Ascending aorta (tissue), 2 donors: ENCODE measurements at regions not wholly inside any gene's neighbourhood (a gene's known extent, or its start where the extent isn't known, plus 50 kb on each side); places are given as distances from the start of the nearest gene placed in this dataset.

Experiments used
- DNase-seq, 2 donors: peaks; one replicate each; pipeline ENCODE4 v3.0.0-alpha.2; 2019; ENCODE audit warnings: low spot score in 2 of 2
- H3K27ac ChIP-seq, 2 donors: fragments of 200-600 bp; sonication (generic); one replicate each; pipeline ENCODE4 v1.5.1; 2016 to 2017; ENCODE audit warnings: mild to moderate bottlenecking in 1 of 2
- H3K27me3 ChIP-seq: fragments of 200-600 bp; sonication (generic); one replicate; pipeline ENCODE4 v1.5.1; 2017
- H3K36me3 ChIP-seq, 2 donors: fragments of 200-600 bp; sonication (generic); one replicate each; pipeline ENCODE4 v1.5.1; 2016
- H3K4me1 ChIP-seq, 2 donors: fragments of 200-600 bp; sonication (generic); one replicate each; pipeline ENCODE4 v1.5.1; 2016 to 2017; ENCODE audit warnings: mild to moderate bottlenecking in 1 of 2
- H3K4me3 ChIP-seq, 2 donors: fragments of 200-600 bp; sonication (generic); one replicate each; pipeline ENCODE4 v1.5.1; 2016 to 2017; ENCODE audit warnings: mild to moderate bottlenecking in 1 of 2
- H3K9me3 ChIP-seq, 2 donors: fragments of 200-600 bp; sonication (generic); one replicate each; pipeline ENCODE4 v1.5.1; 2016
- intact Hi-C: fragments of 100-400 bp; cut with DNase I; formaldehyde crosslinking; loops from one replicate; pipeline ENCODE4 v1.15.1; 2023
- TF ChIP-seq, protein P1 (sequence below), 3 experiments: fragments of 200-600 bp in 2 of 3; fragments of 450-650 bp in 1 of 3; sonication (generic) in 2 of 3; IDR thresholded peaks; one replicate each; pipeline ENCODE4 v1.5.1; 2016 to 2019; ENCODE audit warnings: antibody characterized with exemption in 3 of 3, mild to moderate bottlenecking in 1 of 3, moderate library complexity in 1 of 3

DNA sequence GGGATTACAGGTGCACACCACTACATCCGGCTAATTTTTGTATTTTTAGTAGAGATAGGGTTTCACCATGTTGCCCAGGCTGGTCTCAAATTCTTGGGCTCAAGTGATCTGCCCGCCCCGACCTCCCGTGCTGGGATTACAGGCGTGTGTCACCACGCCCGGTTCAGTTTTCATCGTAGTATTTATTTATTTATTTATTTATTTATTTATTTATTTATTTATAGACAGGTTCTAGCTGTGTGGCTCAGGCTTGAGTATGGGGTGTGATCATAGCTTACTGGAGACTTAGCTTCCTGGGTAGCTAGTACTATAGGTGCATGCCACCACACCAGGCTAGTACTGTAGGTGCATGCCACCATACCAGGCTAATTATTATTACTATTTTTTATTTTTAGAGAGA lies 64.1 kb upstream of the STOX2 start:
- DNase-seq: no peak
- Histone ChIP-seq H3K27me3 (no peaks in the 10 kb centered on the region), H3K27ac (no peak overlapping the region), H3K4me3 (no peak overlapping the region), H3K36me3 (no peaks in the 10 kb centered on the region), H3K9me3 (no peaks in the 10 kb centered on the region), H3K4me1 (no peaks in the 10 kb centered on the region)
- intact Hi-C loops: loop anchor here (5.0 kb wide), 1 partner anchor 146 kb away; no protein-coding TSS in a partner anchor
- TF ChIP-seq, protein P1, sequence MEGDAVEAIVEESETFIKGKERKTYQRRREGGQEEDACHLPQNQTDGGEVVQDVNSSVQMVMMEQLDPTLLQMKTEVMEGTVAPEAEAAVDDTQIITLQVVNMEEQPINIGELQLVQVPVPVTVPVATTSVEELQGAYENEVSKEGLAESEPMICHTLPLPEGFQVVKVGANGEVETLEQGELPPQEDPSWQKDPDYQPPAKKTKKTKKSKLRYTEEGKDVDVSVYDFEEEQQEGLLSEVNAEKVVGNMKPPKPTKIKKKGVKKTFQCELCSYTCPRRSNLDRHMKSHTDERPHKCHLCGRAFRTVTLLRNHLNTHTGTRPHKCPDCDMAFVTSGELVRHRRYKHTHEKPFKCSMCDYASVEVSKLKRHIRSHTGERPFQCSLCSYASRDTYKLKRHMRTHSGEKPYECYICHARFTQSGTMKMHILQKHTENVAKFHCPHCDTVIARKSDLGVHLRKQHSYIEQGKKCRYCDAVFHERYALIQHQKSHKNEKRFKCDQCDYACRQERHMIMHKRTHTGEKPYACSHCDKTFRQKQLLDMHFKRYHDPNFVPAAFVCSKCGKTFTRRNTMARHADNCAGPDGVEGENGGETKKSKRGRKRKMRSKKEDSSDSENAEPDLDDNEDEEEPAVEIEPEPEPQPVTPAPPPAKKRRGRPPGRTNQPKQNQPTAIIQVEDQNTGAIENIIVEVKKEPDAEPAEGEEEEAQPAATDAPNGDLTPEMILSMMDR (IDR thresholded peaks at IDR 0.05): no peak

DNA sequence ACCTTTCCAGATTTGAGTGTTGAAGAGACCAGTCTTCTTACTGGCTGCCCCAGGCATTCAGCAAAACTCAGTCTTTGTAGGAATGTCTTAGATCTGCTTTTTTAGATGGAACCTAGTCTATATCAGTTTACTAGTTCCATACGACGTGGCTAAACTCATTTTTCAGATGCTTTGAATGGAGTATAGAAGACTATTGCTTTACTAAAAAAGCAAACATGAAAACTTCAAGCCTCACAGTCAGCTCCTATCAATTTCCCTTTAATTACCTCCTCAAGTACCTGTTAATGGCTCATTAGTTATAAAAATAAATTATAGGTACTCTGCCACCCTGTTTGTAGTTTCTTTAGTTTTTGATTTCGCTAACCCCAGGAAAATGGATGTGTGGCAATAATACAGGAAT lies 63.0 kb upstream of the STOX2 start:
- Histone ChIP-seq H3K27me3 (no peaks in the 10 kb centered on the region), H3K4me1 (no peaks in the 10 kb centered on the region), H3K4me3 (no peak overlapping the region), H3K27ac (no peak overlapping the region), H3K9me3 (no peaks in the 10 kb centered on the region), H3K36me3 (no peaks in the 10 kb centered on the region)
- DNase-seq: no peak
- intact Hi-C loops: loop anchor here (2.0 to 5.0 kb wide), 3 partner anchors 63 to 255 kb away; partner anchors contain the start of gene STOX2
- TF ChIP-seq, protein P1 (IDR thresholded peaks at IDR 0.05): no peak

DNA sequence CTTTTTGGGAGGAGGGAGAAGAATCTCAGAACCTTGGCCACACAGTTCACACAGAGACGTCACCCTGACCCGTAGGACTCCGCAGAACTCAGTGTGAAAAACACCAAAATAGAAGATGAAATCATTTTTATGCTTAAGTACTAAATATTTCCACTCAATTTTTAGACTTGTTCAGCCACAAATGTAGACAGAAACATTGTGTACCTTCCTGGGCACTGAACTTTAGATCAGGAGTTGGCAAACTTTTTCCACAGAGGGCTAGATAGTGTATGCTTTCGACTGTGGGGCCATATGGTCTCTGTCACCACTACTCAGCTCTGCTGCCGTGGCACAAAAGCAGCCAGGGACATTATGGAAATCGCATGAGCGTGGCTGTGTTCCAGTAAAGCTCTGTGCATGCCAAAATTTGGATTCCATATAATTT lies 61.8 kb upstream of the STOX2 start:
- no peaks in the 10 kb centered on the region for H3K9me3 ChIP-seq
- no peaks in the 10 kb centered on the region for H3K36me3 ChIP-seq
- TF ChIP-seq, protein P1 (IDR thresholded peaks at IDR 0.05): no peak
- peak overlapping the region; percentile 15 to 44 for H3K27ac ChIP-seq
- H3K27me3 ChIP-seq: no peaks in the 10 kb centered on the region
- H3K4me1 ChIP-seq: no peaks in the 10 kb centered on the region
- intact Hi-C loops: loop anchor here (1.0 to 5.0 kb wide), 4 partner anchors 33 to 254 kb away; partner anchors contain the start of gene STOX2
- no peak overlapping the region for H3K4me3 ChIP-seq
- DNase-seq: no peak

DNA sequence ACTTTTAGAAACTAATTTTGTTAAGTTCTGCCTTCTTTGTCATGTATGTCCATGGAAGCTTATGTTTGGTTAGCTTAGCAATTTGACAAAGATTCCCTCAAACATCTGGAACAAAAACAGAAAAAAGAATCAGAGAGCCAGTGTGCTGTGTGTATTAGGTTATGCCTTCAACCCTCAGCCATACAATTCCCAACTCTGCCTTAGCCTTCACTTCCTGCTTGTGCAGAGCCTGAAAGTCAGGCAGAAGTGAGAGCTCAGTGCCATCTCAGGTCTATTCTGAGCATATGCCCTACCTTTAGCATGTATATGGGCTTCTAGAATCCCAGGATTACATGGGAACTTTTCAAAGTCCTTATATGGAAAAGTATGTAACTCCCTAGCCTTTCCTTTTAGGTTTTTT lies 58.2 kb upstream of the STOX2 start:
- DNase-seq: no peak
- TF ChIP-seq, protein P1 (IDR thresholded peaks at IDR 0.05): no peak
- H3K27ac ChIP-seq: no peak overlapping the region
- no peaks in the 10 kb centered on the region for H3K4me1 ChIP-seq
- intact Hi-C loops: no loop called here
- no peaks in the 10 kb centered on the region for H3K36me3 ChIP-seq
- no peak overlapping the region for H3K4me3 ChIP-seq
- no peaks in the 10 kb centered on the region for H3K9me3 ChIP-seq
- H3K27me3 ChIP-seq: no peaks in the 10 kb centered on the region

DNA sequence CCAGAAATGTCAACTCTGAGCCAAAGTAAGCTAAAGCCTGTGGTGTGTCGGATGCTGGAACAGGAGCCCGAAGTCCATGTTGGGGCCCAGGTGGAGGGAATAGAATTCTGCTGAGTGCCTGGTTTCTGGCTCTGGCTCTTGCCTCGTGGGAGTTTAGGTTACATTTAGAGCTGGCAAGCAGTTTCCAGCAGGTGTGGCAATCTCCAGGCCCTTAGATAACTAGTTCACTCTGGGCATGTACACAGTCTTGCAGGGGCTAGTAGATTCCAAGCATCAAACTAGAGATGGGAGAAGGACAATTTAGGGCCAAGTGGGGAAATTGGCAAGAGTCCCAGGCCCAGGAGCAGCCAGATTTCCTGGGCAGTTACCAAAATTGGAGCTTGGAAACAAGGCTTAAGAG lies 56.3 kb upstream of the STOX2 start:
- H3K9me3 ChIP-seq: no peaks in the 10 kb centered on the region
- DNase-seq: no peak
- H3K27me3 ChIP-seq: no peaks in the 10 kb centered on the region
- TF ChIP-seq, protein P1 (IDR thresholded peaks at IDR 0.05): no peak
- no peaks in the 10 kb centered on the region for H3K36me3 ChIP-seq
- H3K4me3 ChIP-seq: no peak overlapping the region
- intact Hi-C loops: no loop called here
- peak overlapping the region in 1 of 2 donors; percentile 36 for H3K27ac ChIP-seq
- no peaks in the 10 kb centered on the region for H3K4me1 ChIP-seq
